ENCODE measurements at regions not wholly inside any gene's neighbourhood (a gene's known extent, or its start where the extent isn't known, plus 50 kb on each side); places are given as distances from the start of the nearest gene placed in this dataset.

DNA sequence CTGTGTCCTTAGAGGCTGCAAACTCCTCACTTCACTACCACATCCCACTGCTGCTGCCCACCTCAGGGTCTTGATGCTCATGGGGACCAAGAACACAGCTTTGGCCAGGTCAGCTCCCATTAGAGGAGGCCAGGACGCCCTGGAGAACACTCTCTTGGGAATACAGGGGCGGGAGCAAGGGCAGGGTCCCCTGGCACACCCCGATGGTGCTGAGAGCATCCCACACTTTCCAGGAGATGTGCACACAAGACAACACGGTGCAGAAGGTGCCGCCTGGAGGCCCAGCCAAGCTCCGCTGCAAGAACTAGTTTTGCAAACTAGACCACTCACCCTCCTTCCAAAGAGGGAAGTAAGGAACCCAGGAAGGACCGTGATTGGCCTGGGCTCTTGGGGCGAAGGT, 304.4 kb upstream of the SALL3 start:
- no peak overlapping the region for H3K4me3 ChIP-seq (ENCODE audit: low read depth, low read length)
- no peak for DNase-seq (ENCODE audit: low read depth)
- TF ChIP-seq, protein P1, sequence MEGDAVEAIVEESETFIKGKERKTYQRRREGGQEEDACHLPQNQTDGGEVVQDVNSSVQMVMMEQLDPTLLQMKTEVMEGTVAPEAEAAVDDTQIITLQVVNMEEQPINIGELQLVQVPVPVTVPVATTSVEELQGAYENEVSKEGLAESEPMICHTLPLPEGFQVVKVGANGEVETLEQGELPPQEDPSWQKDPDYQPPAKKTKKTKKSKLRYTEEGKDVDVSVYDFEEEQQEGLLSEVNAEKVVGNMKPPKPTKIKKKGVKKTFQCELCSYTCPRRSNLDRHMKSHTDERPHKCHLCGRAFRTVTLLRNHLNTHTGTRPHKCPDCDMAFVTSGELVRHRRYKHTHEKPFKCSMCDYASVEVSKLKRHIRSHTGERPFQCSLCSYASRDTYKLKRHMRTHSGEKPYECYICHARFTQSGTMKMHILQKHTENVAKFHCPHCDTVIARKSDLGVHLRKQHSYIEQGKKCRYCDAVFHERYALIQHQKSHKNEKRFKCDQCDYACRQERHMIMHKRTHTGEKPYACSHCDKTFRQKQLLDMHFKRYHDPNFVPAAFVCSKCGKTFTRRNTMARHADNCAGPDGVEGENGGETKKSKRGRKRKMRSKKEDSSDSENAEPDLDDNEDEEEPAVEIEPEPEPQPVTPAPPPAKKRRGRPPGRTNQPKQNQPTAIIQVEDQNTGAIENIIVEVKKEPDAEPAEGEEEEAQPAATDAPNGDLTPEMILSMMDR (conservative IDR thresholded peaks at IDR 0.05; ENCODE audit: low read depth, low read length) = no peak

DNA sequence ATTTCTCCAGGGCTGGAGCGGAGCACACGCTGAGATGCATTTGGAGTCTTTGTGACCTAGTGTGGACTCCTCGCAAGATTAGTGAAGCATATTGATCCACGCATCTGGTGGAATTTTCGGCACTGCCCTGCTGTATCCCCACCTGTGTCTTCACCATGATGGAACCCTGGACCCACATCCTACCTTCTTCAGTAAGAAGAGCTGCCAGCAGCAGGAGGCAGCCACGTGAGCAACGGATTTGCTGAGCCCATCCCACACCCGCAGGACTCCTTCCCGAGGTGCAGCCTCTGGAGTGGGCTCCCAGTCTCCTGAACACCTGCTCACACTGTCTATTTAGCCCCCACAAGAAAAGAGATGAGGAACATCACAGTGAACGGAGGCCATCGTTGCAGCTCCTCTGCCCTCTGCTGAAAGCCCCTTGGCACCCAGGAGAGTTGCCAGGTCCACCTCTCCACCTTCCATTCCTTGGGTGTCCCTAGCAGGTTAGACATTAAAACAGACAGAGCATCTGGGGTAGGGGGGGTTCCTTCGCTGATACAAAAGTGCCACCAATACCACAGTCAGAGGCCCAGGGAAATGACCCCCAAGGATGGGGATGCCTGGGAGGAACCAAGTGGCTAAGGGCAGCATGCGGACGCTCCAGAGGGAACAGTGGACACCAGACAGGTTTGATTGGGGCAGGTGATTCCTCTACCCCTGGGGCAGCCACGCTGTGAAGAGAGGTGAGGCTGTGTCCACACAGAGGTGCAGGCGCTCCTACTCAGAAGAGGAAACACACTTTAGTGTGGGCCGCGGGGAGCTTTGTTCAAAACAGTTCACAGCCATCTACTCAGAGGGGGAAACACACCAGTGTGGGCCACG, 302.8 kb upstream of the SALL3 start:
- DNase-seq (ENCODE audit: low read depth) = no peak
- H3K4me3 ChIP-seq (ENCODE audit: low read depth, low read length) = no peak overlapping the region
- TF ChIP-seq, protein P1 (conservative IDR thresholded peaks at IDR 0.05; ENCODE audit: low read depth, low read length) = no peak

DNA sequence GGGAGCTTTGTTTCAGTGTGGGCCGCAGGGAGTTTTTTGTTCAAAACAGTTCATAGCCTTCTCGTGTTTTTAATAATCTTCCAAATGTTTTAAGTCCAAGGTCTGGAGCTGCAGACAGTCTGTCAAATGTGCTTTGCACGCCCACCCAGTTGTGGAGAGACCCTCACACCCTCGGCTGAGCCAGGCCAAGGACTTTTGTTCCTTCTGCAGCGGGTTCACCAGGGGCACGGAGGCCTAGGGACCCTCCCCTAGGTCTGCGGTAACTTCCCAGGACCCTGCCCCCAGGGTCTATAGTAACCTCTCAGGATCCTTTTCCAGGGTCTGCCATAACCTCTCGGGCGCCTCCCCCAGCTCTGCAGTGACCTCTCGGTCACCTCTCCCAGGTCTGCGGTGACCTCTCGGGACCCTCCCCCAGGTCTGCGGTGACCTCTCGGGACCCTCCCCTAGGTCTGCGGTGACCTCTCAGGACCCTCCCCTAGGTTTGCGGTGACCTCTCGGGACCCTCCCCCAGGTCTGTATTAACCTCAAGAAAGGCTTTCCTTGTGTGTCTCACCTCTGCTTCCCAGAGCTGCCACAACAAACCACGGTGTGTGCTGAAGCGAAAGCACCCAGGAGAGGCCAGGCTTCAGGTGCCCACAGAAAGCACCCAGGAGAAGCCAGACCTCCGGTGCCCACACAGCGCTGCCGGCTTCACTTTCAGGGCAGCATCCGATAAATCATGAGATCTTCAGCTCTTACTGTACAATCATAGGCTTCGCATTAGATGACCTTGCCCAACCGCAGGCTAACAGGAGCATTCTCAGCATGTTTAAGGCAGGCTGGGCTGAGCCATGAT, 301.9 kb upstream of the SALL3 start:
- DNase-seq (ENCODE audit: low read depth) = no peak
- no peak overlapping the region for H3K4me3 ChIP-seq (ENCODE audit: low read depth, low read length)
- TF ChIP-seq, protein P1 (conservative IDR thresholded peaks at IDR 0.05; ENCODE audit: low read depth, low read length) = no peak

DNA sequence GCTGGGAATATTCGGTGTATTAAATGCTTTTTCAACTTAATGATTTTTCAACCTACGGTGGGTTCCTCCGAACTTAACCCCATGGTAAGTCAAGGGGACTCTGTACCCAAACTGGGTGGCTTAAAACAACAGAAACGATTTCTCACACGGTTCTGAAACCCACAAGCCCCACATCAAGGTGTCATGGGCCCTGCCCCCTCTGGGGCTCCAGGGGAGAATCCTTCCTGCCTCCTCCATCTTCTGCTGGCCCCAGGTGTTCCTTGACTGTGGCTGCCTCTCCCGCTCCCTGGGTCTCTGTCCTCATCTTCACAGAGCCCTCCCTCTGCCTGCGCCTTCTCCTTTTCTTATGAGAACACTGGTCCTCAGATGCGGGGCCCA, 301.3 kb upstream of the SALL3 start:
- H3K4me3 ChIP-seq (ENCODE audit: low read depth, low read length) = no peak overlapping the region
- DNase-seq (ENCODE audit: low read depth) = no peak
- TF ChIP-seq, protein P1 (conservative IDR thresholded peaks at IDR 0.05; ENCODE audit: low read depth, low read length) = no peak

DNA sequence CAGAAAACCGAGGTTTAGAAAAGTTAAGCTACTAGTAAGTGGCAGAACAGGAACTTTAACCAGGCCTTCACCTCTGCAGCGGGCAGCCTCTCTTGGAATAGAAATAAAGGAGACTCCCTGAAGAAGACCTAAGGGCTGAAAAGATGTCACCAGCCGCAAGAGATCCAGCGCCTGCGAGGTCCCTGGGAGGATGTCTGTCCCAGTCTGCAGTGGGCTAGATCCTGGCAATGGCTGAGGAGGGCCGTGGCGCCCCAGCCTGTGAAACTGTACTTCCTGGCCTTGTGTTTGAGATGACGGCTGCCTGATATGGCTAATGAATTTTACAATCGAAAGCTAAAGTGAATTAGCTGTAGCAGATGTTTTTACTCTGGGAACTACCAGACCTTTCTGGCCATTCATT, 300.6 kb upstream of the SALL3 start:
- TF ChIP-seq, protein P1 (conservative IDR thresholded peaks at IDR 0.05; ENCODE audit: low read depth, low read length) = no peak
- no peak overlapping the region for H3K4me3 ChIP-seq (ENCODE audit: low read depth, low read length)
- DNase-seq (ENCODE audit: low read depth) = no peak

DNA sequence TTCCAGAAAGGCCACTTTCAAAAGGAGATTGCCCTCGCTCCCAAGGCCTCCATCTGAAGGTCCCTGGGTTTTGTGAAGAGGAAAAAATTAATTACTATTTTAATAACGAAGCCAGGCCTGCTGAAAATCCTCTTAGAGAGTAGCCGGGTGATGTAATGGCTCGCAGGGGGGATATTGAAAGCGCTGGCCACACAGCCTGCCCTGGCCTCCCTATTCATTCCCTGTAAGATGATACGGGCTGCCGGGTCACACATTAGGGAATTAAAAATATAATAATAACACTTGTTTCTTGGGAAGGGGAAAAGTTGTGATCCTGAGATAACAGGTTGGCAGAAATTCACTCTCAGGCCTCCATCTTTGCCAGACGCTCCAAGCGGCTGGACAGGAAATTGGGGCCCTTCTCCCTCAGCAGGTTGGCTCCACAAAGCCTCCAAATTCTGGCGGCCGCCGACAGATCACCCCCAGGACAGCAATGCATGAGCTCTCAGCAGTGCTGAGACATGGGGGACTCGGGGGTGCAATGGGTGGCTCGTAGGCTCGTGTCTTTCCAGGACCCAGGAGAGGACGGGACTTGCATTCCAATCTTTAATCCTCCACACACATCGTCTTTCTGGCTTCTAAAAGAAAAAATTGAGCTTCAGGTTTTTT, 299.9 kb upstream of the SALL3 start:
- H3K4me3 ChIP-seq (ENCODE audit: low read depth, low read length) = no peak overlapping the region
- no peak for DNase-seq (ENCODE audit: low read depth)
- TF ChIP-seq, protein P1 (conservative IDR thresholded peaks at IDR 0.05; ENCODE audit: low read depth, low read length) = no peak
